ENCODE measurements at regions not wholly inside any gene's neighbourhood (a gene's known extent, or its start where the extent isn't known, plus 50 kb on each side); places are given as distances from the start of the nearest gene placed in this dataset.

DNA sequence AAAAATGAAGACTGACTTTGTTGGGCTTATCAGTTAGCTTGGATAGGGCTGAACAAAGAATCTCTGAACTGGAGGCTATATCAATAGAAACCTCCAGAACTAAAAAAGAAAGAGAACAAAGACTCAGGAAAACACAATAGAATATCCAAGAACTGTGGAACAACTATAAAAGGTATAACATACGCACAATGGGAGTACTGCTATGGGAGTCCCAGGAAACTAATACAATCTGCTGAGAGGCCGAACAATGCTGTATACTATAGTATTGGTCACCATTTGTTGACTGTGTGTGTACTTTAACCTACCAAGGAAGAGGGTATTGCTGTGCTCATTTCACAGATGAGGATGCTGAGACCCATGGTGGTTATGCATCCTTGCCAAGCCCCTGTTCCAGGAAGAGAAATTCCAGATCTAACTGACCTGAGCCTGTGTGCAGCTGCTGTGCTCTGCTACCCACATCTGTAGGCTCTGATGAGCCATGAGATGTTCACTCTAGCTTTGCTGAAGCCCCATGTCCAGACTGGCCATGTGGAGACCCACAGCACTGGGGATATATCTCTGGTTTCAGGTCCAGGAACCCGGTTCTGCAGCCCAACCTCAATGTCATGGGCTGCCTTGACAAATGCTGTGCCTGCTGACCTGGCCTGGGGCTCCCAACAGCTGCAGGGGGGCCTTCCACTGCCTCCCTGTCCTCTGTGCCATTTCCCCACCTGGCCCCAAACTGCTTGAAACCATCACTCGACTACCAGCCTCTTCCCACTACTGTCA is 254.3 kb upstream of the TNRC6C start:
- peaks cover 2% of the 10 kb centered on the region for H3K36me3 Mint-ChIP-seq
- H3K4me3 Mint-ChIP-seq, result no peak overlapping the region
- H3K27me3 Mint-ChIP-seq, result no peaks in the 10 kb centered on the region
- H3K27ac Mint-ChIP-seq, result no peak overlapping the region
- no peaks in the 10 kb centered on the region for H3K4me1 Mint-ChIP-seq (ENCODE audit: low read depth)
- peaks cover 16% of the 10 kb centered on the region for H3K9me3 Mint-ChIP-seq (ENCODE audit: low read depth)

DNA sequence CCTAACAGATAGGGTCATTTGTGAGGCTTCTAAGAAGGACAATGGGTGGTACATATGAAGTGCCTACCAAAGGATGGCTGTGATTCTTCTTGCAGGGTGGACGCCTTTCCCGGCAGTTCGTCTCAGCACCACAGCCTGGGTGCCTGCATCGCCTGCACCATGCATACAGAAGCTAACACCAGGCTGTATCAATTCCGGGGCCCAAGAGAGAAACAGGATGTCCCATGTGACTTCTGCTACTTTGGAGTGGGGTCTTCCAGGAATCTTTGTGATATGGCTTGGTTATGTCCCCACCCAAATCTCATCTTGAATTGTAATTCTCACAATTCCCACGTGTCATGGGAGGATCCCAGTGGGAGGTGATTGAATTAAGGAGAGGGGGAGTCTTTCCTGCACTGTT is 251.6 kb upstream of the TNRC6C start:
- Mint-ChIP-seq H3K27ac (no peak overlapping the region), H3K9me3 (ENCODE audit: low read depth) (peaks cover 16% of the 10 kb centered on the region), H3K4me1 (ENCODE audit: low read depth) (no peaks in the 10 kb centered on the region), H3K36me3 (peaks cover 2% of the 10 kb centered on the region), H3K27me3 (no peaks in the 10 kb centered on the region), H3K4me3 (no peak overlapping the region)

DNA sequence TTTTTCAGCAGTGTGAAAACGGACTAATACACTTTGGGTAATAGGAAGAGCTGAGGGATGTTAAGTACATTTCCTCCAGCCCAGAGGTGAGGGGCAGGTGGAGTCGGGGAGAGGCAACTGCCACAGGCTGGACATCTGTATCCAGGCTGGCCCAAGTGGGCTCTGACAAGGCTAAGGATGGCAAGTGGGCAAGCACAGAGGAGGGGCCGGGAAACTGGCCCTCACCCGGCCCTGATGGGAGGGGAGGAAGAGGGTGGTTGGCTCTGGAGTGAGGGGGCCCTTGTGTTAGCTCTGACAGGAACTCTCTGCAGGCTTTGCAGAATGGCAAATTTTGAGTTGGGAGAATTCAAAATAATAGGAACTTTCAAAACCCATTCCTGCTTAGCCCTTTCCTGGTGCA is 251.0 kb upstream of the TNRC6C start:
- peaks cover 11% of the 10 kb centered on the region for H3K9me3 Mint-ChIP-seq (ENCODE audit: low read depth)

DNA sequence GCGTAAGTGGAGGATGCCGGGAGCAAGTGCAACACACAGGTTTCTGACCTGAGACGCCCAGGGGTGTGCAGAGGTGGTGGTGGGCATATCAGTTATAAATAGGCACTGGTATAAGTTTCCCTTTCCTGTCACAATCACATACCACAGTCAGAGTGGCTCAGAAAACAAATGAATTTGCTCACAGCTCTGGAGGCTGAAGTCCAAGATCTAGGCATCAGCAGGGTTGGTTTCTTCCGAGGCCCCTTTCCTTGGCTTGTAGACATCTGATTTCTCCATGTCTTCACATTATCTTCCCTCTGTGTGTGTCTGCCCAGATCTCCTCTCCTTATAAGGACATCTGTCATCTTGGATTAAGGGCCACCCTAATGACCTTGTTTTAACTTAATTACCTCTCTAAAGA is 250.5 kb upstream of the TNRC6C start:
- H3K36me3 Mint-ChIP-seq, result peaks cover 2% of the 10 kb centered on the region
- H3K9me3 Mint-ChIP-seq (ENCODE audit: low read depth), result peaks cover 10% of the 10 kb centered on the region
- no peak overlapping the region for H3K27ac Mint-ChIP-seq
- no peak overlapping the region for H3K4me3 Mint-ChIP-seq
- no peaks in the 10 kb centered on the region for H3K4me1 Mint-ChIP-seq (ENCODE audit: low read depth)
- no peaks in the 10 kb centered on the region for H3K27me3 Mint-ChIP-seq

More for the DNA sequence above, 251.0 kb upstream of the TNRC6C start:
- Mint-ChIP-seq H3K27ac (no peak overlapping the region), H3K36me3 (peaks cover 2% of the 10 kb centered on the region), H3K4me3 (no peak overlapping the region), H3K4me1 (ENCODE audit: low read depth) (no peaks in the 10 kb centered on the region), H3K27me3 (no peaks in the 10 kb centered on the region)

DNA sequence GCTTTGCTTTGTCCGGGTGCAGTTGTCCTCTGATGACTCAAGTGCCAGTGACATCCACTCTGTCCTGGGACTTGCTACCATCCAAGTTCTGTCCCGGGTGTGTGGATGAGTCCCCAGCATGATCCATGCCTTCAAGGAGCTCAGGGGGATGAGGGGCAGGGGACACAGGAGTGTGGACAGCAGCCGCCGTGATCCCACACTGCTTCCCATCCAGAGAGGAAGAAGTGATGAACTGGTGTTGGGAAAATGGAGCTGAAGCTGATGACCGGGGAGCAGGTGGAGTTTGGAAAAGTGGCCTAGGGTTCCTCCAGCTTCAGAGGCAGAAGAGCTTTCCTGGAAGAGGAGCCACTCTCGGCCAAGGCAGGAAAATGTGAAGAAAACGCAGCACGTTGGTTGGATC is 249.6 kb upstream of the TNRC6C start:
- no peaks in the 10 kb centered on the region for H3K36me3 Mint-ChIP-seq

DNA sequence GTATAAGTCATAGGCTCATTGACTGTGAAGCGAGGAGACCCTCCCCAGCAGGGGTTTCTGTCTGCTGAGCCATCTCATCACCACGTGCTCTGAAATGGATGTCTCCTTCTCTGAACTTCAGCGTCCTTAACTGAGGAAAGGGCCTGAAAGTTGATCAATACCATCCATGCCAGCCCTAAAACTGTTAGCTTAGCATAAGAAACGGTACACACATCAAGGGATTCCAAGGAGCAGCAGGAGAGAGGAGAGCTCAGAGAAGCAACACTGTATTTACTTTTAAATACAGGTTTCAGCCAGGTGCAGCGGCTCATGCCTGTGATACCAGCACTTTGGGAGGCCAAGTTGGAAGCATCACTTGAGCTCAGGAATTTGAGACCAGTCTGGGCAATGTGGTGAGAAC is 248.9 kb upstream of the TNRC6C start:
- Mint-ChIP-seq H3K27me3 (no peaks in the 10 kb centered on the region), H3K36me3 (no peaks in the 10 kb centered on the region), H3K4me3 (no peak overlapping the region), H3K9me3 (ENCODE audit: low read depth) (peaks cover 5% of the 10 kb centered on the region), H3K27ac (no peak overlapping the region), H3K4me1 (ENCODE audit: low read depth) (no peaks in the 10 kb centered on the region)

More for the DNA sequence above, 249.6 kb upstream of the TNRC6C start:
- Mint-ChIP-seq H3K4me1 (ENCODE audit: low read depth) (no peaks in the 10 kb centered on the region), H3K27me3 (no peaks in the 10 kb centered on the region), H3K27ac (no peak overlapping the region), H3K9me3 (ENCODE audit: low read depth) (peaks cover 8% of the 10 kb centered on the region), H3K4me3 (no peak overlapping the region)

DNA sequence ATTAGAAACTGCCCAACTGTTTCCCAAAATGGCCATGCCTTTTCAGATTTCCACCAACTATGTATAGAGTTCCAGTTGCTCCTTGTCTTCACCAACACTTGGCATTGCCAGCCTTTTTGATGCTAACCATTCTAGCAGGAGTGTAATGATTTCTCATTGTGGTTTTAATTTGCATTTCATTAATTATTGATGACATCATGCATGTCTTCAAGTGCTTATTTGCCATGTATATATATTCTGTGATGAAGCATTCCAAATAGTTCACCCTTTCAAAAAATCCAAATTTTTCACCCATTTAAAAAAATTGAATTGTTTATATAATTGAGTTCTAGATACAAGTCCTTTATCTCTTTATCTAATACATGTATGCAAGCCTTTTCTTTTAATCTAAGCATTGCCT is 245.9 kb upstream of the TNRC6C start:
- H3K36me3 Mint-ChIP-seq, result no peaks in the 10 kb centered on the region
- no peak overlapping the region for H3K27ac Mint-ChIP-seq
- H3K4me1 Mint-ChIP-seq (ENCODE audit: low read depth), result no peaks in the 10 kb centered on the region
- H3K27me3 Mint-ChIP-seq, result no peaks in the 10 kb centered on the region
- H3K9me3 Mint-ChIP-seq (ENCODE audit: low read depth), result peaks cover 8% of the 10 kb centered on the region
- H3K4me3 Mint-ChIP-seq, result no peak overlapping the region

DNA sequence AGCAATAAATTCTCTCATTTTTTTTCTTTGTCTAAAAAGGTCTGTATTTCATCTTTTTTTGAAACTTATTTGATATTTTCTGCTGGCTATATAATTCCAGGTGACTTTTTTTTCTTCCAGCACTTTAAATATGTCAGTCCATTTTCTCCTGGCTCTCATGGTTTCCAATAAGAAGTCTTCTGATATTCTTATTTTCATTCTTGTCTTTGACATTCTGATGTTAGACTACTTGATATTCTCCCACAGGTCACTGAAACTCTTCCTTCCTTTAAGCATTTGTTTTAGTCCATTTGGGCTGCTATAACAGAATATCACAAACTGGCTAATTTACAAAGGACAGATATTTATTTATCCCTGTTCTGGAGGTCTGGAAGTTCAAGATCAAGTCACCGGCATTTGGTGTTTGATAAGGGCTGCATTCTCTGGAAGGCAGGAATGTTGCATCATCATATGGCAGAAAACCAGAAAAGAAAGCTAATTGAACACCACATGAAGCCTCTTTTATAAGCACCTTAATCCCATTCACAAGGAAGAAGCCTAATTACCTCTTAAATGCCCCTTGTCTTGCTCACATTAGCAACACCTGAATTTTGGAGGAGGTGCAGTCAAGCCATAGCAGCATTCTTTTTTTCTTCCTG is 242.1 kb upstream of the TNRC6C start:
- Mint-ChIP-seq H3K4me1 (ENCODE audit: low read depth) (no peaks in the 10 kb centered on the region), H3K9me3 (ENCODE audit: low read depth) (peaks cover 8% of the 10 kb centered on the region), H3K36me3 (no peaks in the 10 kb centered on the region), H3K4me3 (no peak overlapping the region), H3K27ac (no peak overlapping the region), H3K27me3 (peaks cover 3% of the 10 kb centered on the region)

DNA sequence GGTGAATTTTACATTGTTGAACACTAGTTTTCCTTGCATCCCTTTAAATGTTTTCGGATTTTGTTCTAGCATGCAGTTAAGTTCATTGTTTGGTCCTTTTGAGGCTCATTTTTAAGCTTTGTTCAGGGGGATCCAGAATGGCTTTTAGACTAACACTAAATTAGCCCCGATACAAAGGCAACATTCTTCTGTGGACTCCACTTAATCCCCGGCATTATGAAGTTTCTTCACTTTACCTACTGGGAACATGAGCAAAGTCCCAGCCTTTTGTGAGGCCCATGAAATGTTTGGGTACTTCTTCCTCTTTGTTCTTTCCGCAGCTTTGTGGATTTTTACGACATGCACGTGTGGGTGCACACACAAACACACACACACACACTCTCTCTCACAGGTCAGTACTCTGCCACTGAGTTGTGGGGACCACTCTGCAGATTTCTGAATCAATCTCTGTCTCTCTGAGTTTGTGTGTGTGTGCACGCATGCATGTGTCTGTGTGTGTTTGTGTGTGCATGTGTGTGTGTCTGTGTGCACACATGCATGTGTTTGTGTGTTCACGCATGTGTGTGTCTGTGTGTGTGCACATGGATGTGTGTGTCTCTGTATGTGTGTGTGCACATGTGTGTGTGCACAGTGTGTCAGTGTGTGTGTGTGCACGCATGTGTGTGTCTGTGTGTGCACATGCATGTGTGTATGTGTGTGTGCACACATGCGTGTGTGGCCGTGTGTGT is 240.4 kb upstream of the TNRC6C start:
- Mint-ChIP-seq H3K36me3 (no peaks in the 10 kb centered on the region), H3K4me1 (ENCODE audit: low read depth) (no peaks in the 10 kb centered on the region), H3K9me3 (ENCODE audit: low read depth) (peaks cover 8% of the 10 kb centered on the region), H3K27ac (no peak overlapping the region), H3K27me3 (peaks cover 3% of the 10 kb centered on the region), H3K4me3 (no peak overlapping the region)

DNA sequence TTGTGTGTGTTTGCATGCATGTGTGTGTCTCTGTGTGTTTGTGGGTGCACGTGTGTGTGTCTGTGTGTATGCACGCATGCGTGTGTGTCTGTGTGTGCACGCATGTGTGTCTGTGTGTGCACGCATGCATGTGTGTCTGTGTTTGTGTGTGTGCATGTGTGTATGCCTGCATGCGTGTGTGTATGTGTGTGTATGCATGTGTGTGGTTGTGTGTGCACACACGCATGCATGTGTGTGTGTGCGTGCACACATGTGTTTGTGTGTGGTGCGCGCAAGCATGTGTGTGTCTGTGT is 239.9 kb upstream of the TNRC6C start:
- H3K27ac Mint-ChIP-seq, result no peak overlapping the region
- H3K27me3 Mint-ChIP-seq, result peaks cover 3% of the 10 kb centered on the region
- H3K9me3 Mint-ChIP-seq (ENCODE audit: low read depth), result peaks cover 8% of the 10 kb centered on the region
- H3K36me3 Mint-ChIP-seq, result no peaks in the 10 kb centered on the region
- no peak overlapping the region for H3K4me3 Mint-ChIP-seq
- H3K4me1 Mint-ChIP-seq (ENCODE audit: low read depth), result no peaks in the 10 kb centered on the region

DNA sequence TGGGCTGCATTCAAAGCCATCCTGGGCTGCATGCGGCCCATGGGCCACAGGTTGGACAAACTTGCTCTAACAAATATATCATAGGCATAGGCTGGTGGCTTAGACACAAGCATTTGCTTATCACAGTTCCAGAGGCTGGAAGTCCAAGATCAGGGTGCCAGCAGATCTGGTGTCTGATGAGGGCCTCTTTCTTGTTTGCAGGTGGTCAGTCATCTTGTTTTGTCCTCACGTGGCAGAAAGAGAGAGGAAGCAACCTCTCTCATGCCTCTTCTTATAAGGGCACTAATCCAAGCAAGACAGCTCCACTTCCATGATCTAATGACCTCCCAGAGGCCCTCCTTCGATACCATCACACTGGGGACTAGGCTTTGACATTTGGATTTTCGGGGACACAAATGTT is 238.7 kb upstream of the TNRC6C start:
- no peaks in the 10 kb centered on the region for H3K36me3 Mint-ChIP-seq
- H3K4me1 Mint-ChIP-seq (ENCODE audit: low read depth), result no peaks in the 10 kb centered on the region
- no peak overlapping the region for H3K4me3 Mint-ChIP-seq
- no peak overlapping the region for H3K27ac Mint-ChIP-seq
- H3K27me3 Mint-ChIP-seq, result peaks cover 3% of the 10 kb centered on the region
- peaks cover 8% of the 10 kb centered on the region for H3K9me3 Mint-ChIP-seq (ENCODE audit: low read depth)

DNA sequence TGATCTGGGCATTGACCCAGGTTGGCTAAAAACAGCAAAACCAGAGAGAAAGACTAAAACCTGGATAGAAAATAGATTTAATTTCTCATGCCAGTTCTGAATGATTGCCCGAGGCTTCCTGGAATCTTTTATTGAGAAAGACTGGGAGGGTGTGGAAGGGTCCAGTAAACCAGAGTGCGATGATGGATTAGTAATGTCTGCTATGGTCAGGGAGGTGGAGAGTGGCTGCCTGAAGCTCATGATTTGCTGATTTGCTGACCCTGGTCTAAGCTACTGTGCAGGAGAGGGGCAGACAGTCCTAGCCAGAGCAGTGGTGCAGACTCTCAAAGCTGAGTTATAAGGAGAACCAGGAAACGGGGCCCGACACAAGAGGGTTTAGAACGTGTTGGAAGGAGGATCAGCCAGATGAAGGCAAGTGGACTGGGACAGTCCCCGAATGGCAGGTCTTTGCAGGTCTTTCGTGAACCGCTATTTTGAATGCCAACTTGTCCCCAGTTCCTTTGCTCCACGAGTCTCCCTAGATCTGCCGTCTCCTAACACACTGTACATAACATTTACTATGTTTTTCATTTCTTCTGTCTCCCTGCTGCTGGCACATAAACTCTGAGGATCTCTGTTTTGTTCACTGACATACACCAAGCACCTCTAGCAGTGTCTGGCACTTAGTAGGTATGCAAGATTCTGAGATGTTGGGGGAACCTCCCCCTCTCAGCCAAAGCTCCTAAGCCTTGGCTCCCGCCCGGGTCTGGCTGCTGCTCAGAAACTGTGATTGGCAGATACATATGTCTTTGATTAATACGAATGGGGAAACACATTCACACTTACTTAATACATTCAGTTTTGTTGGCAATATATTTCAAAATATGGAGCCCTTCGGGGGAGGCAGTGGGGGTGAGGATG is 237.3 kb upstream of the TNRC6C start:
- no peaks in the 10 kb centered on the region for H3K4me1 Mint-ChIP-seq (ENCODE audit: low read depth)
- no peak overlapping the region for H3K4me3 Mint-ChIP-seq
- peaks cover 3% of the 10 kb centered on the region for H3K9me3 Mint-ChIP-seq (ENCODE audit: low read depth)
- no peak overlapping the region for H3K27ac Mint-ChIP-seq
- no peaks in the 10 kb centered on the region for H3K36me3 Mint-ChIP-seq
- peaks cover 3% of the 10 kb centered on the region for H3K27me3 Mint-ChIP-seq

DNA sequence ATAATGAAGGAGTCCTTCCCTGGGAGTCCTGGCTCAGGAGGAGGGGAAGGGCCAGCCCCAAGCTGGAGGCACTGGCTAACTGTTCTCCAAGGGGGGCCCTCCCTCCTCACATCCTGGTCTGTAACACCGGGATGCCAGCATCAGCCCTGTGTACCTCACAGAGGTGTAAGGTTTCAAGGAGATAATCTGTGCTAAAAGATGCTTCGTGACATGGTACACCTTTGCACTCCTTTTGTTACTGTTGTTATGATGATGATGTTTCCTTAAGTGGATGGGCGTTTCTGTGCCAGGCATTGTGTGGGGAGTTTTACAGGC is 236.7 kb upstream of the TNRC6C start:
- H3K27ac Mint-ChIP-seq, result no peak overlapping the region
- H3K27me3 Mint-ChIP-seq, result peaks cover 3% of the 10 kb centered on the region
- no peaks in the 10 kb centered on the region for H3K36me3 Mint-ChIP-seq
- no peaks in the 10 kb centered on the region for H3K9me3 Mint-ChIP-seq (ENCODE audit: low read depth)
- H3K4me1 Mint-ChIP-seq (ENCODE audit: low read depth), result no peaks in the 10 kb centered on the region
- H3K4me3 Mint-ChIP-seq, result no peak overlapping the region

DNA sequence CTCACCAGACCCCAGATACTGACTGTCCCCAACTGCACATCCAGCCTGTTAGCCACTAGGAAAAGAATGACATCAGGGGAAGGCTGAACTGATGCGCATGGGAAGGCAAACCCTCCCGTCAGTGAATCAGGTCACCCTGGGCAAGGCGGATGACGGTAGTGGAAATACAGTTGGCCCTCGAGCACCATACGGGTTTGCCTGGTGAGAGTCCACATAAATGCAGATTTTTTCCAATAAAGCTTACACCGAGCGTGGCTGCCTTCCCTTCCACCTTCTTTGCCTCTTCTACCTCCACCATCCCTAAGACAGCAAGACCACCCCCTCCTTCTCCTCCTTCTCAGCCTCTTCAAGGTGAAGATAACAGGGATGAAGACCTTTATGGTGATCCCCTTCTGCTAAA is 236.1 kb upstream of the TNRC6C start:
- peaks cover 3% of the 10 kb centered on the region for H3K27me3 Mint-ChIP-seq
- no peaks in the 10 kb centered on the region for H3K4me1 Mint-ChIP-seq (ENCODE audit: low read depth)
- H3K4me3 Mint-ChIP-seq, result no peak overlapping the region
- no peaks in the 10 kb centered on the region for H3K36me3 Mint-ChIP-seq
- H3K27ac Mint-ChIP-seq, result no peak overlapping the region
- no peaks in the 10 kb centered on the region for H3K9me3 Mint-ChIP-seq (ENCODE audit: low read depth)
